ENCODE measurements at regions not wholly inside any gene's neighbourhood (a gene's known extent, or its start where the extent isn't known, plus 50 kb on each side); places are given as distances from the start of the nearest gene placed in this dataset.

DNA sequence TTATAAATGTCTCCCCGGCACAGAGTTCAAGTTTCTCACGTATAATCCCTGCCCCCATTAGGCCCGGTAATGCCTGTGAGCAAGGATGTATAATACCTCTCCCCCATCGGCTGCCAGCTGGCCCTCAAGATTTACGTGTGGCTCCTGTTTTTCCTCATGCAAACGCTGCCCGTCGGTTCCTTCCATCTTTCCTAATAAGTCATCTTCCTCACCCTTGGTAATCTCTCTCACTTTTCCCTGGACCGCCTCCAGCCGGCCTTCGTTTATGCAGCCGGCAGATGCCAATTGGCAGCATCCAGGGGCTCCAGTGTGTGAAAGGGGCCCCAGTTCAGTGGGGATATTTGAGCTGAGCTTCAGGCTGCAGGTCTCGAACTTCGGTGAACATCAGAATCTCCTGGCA is 86.5 kb upstream of the NEURL1B start:
- Histone ChIP-seq H3K9me3 (ENCODE audit: control insufficient read depth, low read length) (no peaks in the 10 kb centered on the region), H3K4me1 (ENCODE audit: control insufficient read depth, insufficient read depth, low read length) (no peaks in the 10 kb centered on the region), H3K9ac (ENCODE audit: extremely low read depth, low read length, poor library complexity, severe bottlenecking) (no peak overlapping the region), H3K36me3 (ENCODE audit: control insufficient read depth, insufficient read depth, low read length) (no peaks in the 10 kb centered on the region), H3K27me3 (ENCODE audit: control insufficient read depth, insufficient read depth, low read length, poor library complexity, severe bottlenecking) (no peaks in the 10 kb centered on the region), H3K27ac (ENCODE audit: low read depth, low read length) (no peak overlapping the region), H3K4me3 (ENCODE audit: low read length) (no peak overlapping the region)
- 93 to 94% methylated on average over 9 to 14 of the region's 14 CpGs for WGBS, 2 experiments (ENCODE audit: insufficient coverage in 1 of 2, insufficient read length in 1 of 2)
- no peak overlapping the region for H3K4me3 Mint-ChIP-seq
- H3K27ac Mint-ChIP-seq, result no peak overlapping the region
- no peak for DNase-seq
- peaks cover 11% of the 10 kb centered on the region for H3K4me1 Mint-ChIP-seq
- no peaks in the 10 kb centered on the region for H3K9me3 Mint-ChIP-seq
- TF ChIP-seq, protein P1, sequence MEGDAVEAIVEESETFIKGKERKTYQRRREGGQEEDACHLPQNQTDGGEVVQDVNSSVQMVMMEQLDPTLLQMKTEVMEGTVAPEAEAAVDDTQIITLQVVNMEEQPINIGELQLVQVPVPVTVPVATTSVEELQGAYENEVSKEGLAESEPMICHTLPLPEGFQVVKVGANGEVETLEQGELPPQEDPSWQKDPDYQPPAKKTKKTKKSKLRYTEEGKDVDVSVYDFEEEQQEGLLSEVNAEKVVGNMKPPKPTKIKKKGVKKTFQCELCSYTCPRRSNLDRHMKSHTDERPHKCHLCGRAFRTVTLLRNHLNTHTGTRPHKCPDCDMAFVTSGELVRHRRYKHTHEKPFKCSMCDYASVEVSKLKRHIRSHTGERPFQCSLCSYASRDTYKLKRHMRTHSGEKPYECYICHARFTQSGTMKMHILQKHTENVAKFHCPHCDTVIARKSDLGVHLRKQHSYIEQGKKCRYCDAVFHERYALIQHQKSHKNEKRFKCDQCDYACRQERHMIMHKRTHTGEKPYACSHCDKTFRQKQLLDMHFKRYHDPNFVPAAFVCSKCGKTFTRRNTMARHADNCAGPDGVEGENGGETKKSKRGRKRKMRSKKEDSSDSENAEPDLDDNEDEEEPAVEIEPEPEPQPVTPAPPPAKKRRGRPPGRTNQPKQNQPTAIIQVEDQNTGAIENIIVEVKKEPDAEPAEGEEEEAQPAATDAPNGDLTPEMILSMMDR (conservative IDR thresholded peaks at IDR 0.05), result no peak
- H3K36me3 Mint-ChIP-seq (ENCODE audit: low read depth), result no peaks in the 10 kb centered on the region
- H3K27me3 Mint-ChIP-seq (ENCODE audit: insufficient read depth), result peaks cover 2% of the 10 kb centered on the region

DNA sequence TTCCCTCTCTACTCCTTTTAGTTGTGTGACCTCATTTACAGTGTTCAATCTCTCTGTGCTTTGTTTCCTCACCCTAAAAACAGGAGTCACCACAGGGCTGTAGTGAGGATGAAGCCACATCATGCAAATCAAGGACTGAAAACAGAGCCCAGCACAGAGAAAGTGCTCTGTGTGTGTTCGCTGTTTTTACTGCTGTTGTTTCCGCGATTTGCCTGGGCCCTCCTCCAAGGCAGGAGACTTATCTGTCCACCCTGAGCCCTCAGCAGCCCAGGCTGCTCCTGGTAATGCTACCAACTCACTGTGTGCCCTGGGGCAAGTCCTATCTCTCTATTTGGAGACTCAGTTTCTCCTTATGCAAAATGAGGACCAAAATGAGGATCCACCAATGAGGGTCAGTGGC is 87.2 kb upstream of the NEURL1B start:
- peaks cover 2% of the 10 kb centered on the region for H3K27me3 Mint-ChIP-seq (ENCODE audit: insufficient read depth)
- H3K27ac Mint-ChIP-seq, result no peak overlapping the region
- WGBS, 2 experiments (ENCODE audit: insufficient coverage in 1 of 2, insufficient read length in 1 of 2), result 85 to 100% methylated on average over 2 to 3 of the region's 3 CpGs
- no peaks in the 10 kb centered on the region for H3K9me3 ChIP-seq (ENCODE audit: control insufficient read depth, low read length)
- no peaks in the 10 kb centered on the region for H3K36me3 Mint-ChIP-seq (ENCODE audit: low read depth)
- no peak overlapping the region for H3K27ac ChIP-seq (ENCODE audit: low read depth, low read length)
- TF ChIP-seq, protein P1 (conservative IDR thresholded peaks at IDR 0.05), result no peak
- no peaks in the 10 kb centered on the region for H3K27me3 ChIP-seq (ENCODE audit: control insufficient read depth, insufficient read depth, low read length, poor library complexity, severe bottlenecking)
- peaks cover 17% of the 10 kb centered on the region for H3K4me1 Mint-ChIP-seq
- DNase-seq, result no peak
- no peaks in the 10 kb centered on the region for H3K4me1 ChIP-seq (ENCODE audit: control insufficient read depth, insufficient read depth, low read length)
- no peak overlapping the region for H3K4me3 ChIP-seq (ENCODE audit: low read length)
- H3K36me3 ChIP-seq (ENCODE audit: control insufficient read depth, insufficient read depth, low read length), result no peaks in the 10 kb centered on the region
- H3K9me3 Mint-ChIP-seq, result no peaks in the 10 kb centered on the region
- H3K9ac ChIP-seq (ENCODE audit: extremely low read depth, low read length, poor library complexity, severe bottlenecking), result no peak overlapping the region
- no peak overlapping the region for H3K4me3 Mint-ChIP-seq

DNA sequence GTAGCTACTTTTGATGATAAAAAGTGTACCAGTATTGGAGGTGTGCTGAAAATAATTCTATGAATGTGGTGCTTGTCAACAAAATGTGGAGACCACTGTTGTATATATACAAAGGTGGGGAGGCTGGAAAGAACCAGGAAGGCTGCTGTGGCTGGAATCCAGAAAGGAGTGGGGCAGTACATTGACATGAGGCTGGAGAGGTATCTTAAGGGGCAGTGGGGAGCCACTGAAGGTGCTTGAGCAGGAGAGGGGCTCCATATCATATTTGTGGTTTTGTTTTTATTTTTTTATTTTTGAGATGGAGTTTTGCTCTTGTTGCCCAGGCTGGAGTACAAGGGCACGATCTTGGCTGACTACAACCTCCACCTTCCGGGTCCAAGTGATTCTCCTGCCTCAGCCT is 87.9 kb upstream of the NEURL1B start:
- no peaks in the 10 kb centered on the region for H3K4me1 ChIP-seq (ENCODE audit: control insufficient read depth, insufficient read depth, low read length)

More for the DNA sequence above, 87.9 kb upstream of the NEURL1B start:
- Mint-ChIP-seq H3K27me3 (ENCODE audit: insufficient read depth) (peaks cover 2% of the 10 kb centered on the region), H3K9me3 (no peaks in the 10 kb centered on the region), H3K36me3 (ENCODE audit: low read depth) (no peaks in the 10 kb centered on the region), H3K27ac (no peak overlapping the region), H3K4me1 (peaks cover 19% of the 10 kb centered on the region), H3K4me3 (no peak overlapping the region)
- TF ChIP-seq, protein P1 (conservative IDR thresholded peaks at IDR 0.05), result no peak
- peak; percentile 17 for DNase-seq
- Histone ChIP-seq H3K9me3 (ENCODE audit: control insufficient read depth, low read length) (no peaks in the 10 kb centered on the region), H3K9ac (ENCODE audit: extremely low read depth, low read length, poor library complexity, severe bottlenecking) (no peak overlapping the region), H3K27ac (ENCODE audit: low read depth, low read length) (no peak overlapping the region), H3K4me3 (ENCODE audit: low read length) (no peak overlapping the region), H3K27me3 (ENCODE audit: control insufficient read depth, insufficient read depth, low read length, poor library complexity, severe bottlenecking) (no peaks in the 10 kb centered on the region), H3K36me3 (ENCODE audit: control insufficient read depth, insufficient read depth, low read length) (no peaks in the 10 kb centered on the region)
- 93 to 100% methylated on average over 2 of the region's 2 CpGs for WGBS, 2 experiments (ENCODE audit: insufficient coverage in 1 of 2, insufficient read length in 1 of 2)
